NCI-H526 treated with DMSO at 0.1 percent for 48 hours (cell line): ENCODE measurements at regions not wholly inside any gene's neighbourhood (a gene's known extent, or its start where the extent isn't known, plus 50 kb on each side); places are given as distances from the start of the nearest gene placed in this dataset.
"Not testable (repeated sequence)": the region's sequence is repeated elsewhere in the genome, so short reads cannot be mapped to it uniquely, and the experiment has no call there.

Experiments
- DNase-seq: peaks from one replicate; lab custom pipeline; 2025; lab: John Stamatoyannopoulos, UW

- DNase-seq, result no peak
Observed at GRCh38 chr4:134622199-134622598, 420.6 kb upstream of the PABPC4L start.

- not testable (repeated sequence) for DNase-seq
Observed at GRCh38 chr4:134621715-134622114, 420.1 kb upstream of the PABPC4L start.

GRCh38 chr4:134610956-134611355 lies 409.4 kb upstream of the PABPC4L start:
- DNase-seq, result no peak

GRCh38 chr4:134610172-134610571 lies 408.6 kb upstream of the PABPC4L start:
- DNase-seq, result no peak

GRCh38 chr4:134601706-134602105 lies 400.1 kb upstream of the PABPC4L start:
- DNase-seq, result no peak

GRCh38 chr4:134591326-134591725 lies 389.7 kb upstream of the PABPC4L start:
- no peak for DNase-seq

- no peak for DNase-seq
Observed at GRCh38 chr4:134585972-134586371, 384.4 kb upstream of the PABPC4L start.

- DNase-seq, result no peak
Observed at GRCh38 chr4:134567461-134567860, 365.9 kb upstream of the PABPC4L start.

GRCh38 chr4:134560728-134561127 lies 359.1 kb upstream of the PABPC4L start:
- no peak for DNase-seq

- DNase-seq, result no peak
Observed at GRCh38 chr4:134552063-134552462, 350.5 kb upstream of the PABPC4L start.

- no peak for DNase-seq
Observed at GRCh38 chr4:134551348-134551747, 349.8 kb upstream of the PABPC4L start.

- DNase-seq, result no peak
Observed at GRCh38 chr4:134548052-134548628, 346.6 kb upstream of the PABPC4L start.

GRCh38 chr4:134546279-134546678 lies 344.7 kb upstream of the PABPC4L start:
- no peak for DNase-seq

GRCh38 chr4:134544303-134544770 lies 342.7 kb upstream of the PABPC4L start:
- no peak for DNase-seq

- DNase-seq, result no peak
Observed at GRCh38 chr4:134540588-134540987, 339.0 kb upstream of the PABPC4L start.

- no peak for DNase-seq
Observed at GRCh38 chr4:134539729-134540231, 338.2 kb upstream of the PABPC4L start.

GRCh38 chr4:134537701-134538100 lies 336.1 kb upstream of the PABPC4L start:
- no peak for DNase-seq

- DNase-seq, result no peak
Observed at GRCh38 chr4:134533068-134533467, 331.5 kb upstream of the PABPC4L start.

- no peak for DNase-seq
Observed at GRCh38 chr4:134531013-134531412, 329.4 kb upstream of the PABPC4L start.

GRCh38 chr4:134529629-134530028 lies 328.0 kb upstream of the PABPC4L start:
- DNase-seq, result no peak

- DNase-seq, result no peak
Observed at GRCh38 chr4:134518574-134519217, 317.1 kb upstream of the PABPC4L start.

GRCh38 chr4:134510544-134510943 lies 309.0 kb upstream of the PABPC4L start:
- no peak for DNase-seq

GRCh38 chr4:134505511-134505910 lies 303.9 kb upstream of the PABPC4L start:
- DNase-seq, result no peak
